Liver (tissue), 3 donors: ENCODE measurements at regions not wholly inside any gene's neighbourhood (a gene's known extent, or its start where the extent isn't known, plus 50 kb on each side); places are given as distances from the start of the nearest gene placed in this dataset.

ENCODE experiments used
- CTCF ChIP-seq: fragments of 150-350 bp; IDR thresholded peaks from 2 replicates; pipeline ENCODE4 v1.5.1; 2017; ENCODE audit warnings: improper control_type of control experiment, low read depth, low read length; ENCODE audit not compliant: missing input control
- GABPA ChIP-seq, 2 donors: IDR thresholded peaks in 1 of 2; conservative IDR thresholded peaks in 1 of 2; 2 replicates each; pipeline ENCODE4 v1.6.1; 2016; ENCODE audit warnings: antibody characterized with exemption in 2 of 2, mild to moderate bottlenecking in 1 of 2, moderate library complexity in 1 of 2
- HNF4A ChIP-seq, 2 donors: conservative IDR thresholded peaks; 2 replicates each; pipeline ENCODE4 v1.6.1; 2016; ENCODE audit warnings: antibody characterized with exemption in 2 of 2, mild to moderate bottlenecking in 2 of 2
- YY1 ChIP-seq: IDR thresholded peaks from 2 replicates; pipeline ENCODE4 v1.6.1; 2016; ENCODE audit warnings: antibody characterized with exemption, mild to moderate bottlenecking
- donor health status: healthy.
- donor health status: healthy.

DNA sequence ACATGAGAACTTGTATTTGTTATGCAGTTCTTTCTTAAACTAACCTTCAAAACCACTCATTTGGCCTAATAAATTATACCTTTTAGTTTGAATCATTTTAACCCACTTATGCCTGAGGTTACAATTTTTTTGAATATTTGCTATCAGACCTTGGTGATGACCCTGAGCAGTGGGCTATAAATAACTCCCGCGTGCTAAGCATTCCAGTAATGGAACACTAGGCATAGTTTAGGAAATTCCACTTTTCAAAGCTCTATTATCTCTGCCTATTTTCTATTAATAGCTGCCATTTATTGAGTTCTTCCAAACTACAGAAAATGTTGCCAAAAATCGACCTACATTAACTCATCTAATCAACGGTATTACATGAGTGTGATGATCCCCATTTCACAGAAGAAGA is 993.4 kb upstream of the FAT3 start:
- TF ChIP-seq GABPA (IDR thresholded peaks at IDR 0.05 in 1 of 2, conservative IDR thresholded peaks at IDR 0.05 in 1 of 2) (no peak), HNF4A (conservative IDR thresholded peaks at IDR 0.05) (no peak), YY1 (no peak), CTCF (no peak)
